SKM-1 treated with dmso at 0.1 percent for 144 hours (cell line): ENCODE measurements at regions not wholly inside any gene's neighbourhood (a gene's known extent, or its start where the extent isn't known, plus 50 kb on each side); places are given as distances from the start of the nearest gene placed in this dataset.
"Not testable (repeated sequence)": the region's sequence is repeated elsewhere in the genome, so short reads cannot be mapped to it uniquely, and the experiment has no call there.

Source experiments
- DNase-seq: peaks from one replicate; lab custom pipeline; 2025; ENCODE audit not compliant: unreplicated experiment; lab: John Stamatoyannopoulos, UW

GRCh38 chr5:34188001-34188822 is 145.2 kb upstream of the C1QTNF3 start:
- not testable (repeated sequence) for DNase-seq

GRCh38 chr5:34189246-34189645 is 146.2 kb upstream of the C1QTNF3 start:
- DNase-seq: not testable (repeated sequence)

- DNase-seq: not testable (repeated sequence)
Observed at GRCh38 chr5:34189752-34190411, 146.9 kb upstream of the C1QTNF3 start.

GRCh38 chr5:34190466-34190865 is 147.5 kb upstream of the C1QTNF3 start:
- not testable (repeated sequence) for DNase-seq

- not testable (repeated sequence) for DNase-seq
Observed at GRCh38 chr5:34191279-34191744, 148.3 kb upstream of the C1QTNF3 start.

GRCh38 chr5:34192064-34192922 is 149.3 kb upstream of the C1QTNF3 start:
- DNase-seq: not testable (repeated sequence)

GRCh38 chr5:34192923-34193262 is 149.9 kb upstream of the C1QTNF3 start:
- not testable (repeated sequence) for DNase-seq

- not testable (repeated sequence) for DNase-seq
Observed at GRCh38 chr5:34193297-34193696, 150.3 kb upstream of the C1QTNF3 start.

- DNase-seq: not testable (repeated sequence)
Observed at GRCh38 chr5:34193804-34194203, 150.8 kb upstream of the C1QTNF3 start.

- DNase-seq: not testable (repeated sequence)
Observed at GRCh38 chr5:34196091-34196490, 153.1 kb upstream of the C1QTNF3 start.

- DNase-seq: not testable (repeated sequence)
Observed at GRCh38 chr5:34205347-34205746, 162.3 kb upstream of the C1QTNF3 start.

GRCh38 chr5:34217386-34217785 is 174.4 kb upstream of the C1QTNF3 start:
- DNase-seq: not testable (repeated sequence)

- DNase-seq: not testable (repeated sequence)
Observed at GRCh38 chr5:34221329-34222073, 178.5 kb upstream of the C1QTNF3 start.

GRCh38 chr5:34223158-34223557 is 180.1 kb upstream of the C1QTNF3 start:
- DNase-seq: not testable (repeated sequence)

GRCh38 chr5:34230402-34230801 is 187.4 kb upstream of the C1QTNF3 start:
- not testable (repeated sequence) for DNase-seq

- DNase-seq: not testable (repeated sequence)
Observed at GRCh38 chr5:34243802-34244201, 200.8 kb upstream of the C1QTNF3 start.

GRCh38 chr5:34244281-34245031 is 201.4 kb upstream of the C1QTNF3 start:
- not testable (repeated sequence) for DNase-seq

GRCh38 chr5:34245032-34245394 is 202.0 kb upstream of the C1QTNF3 start:
- DNase-seq: not testable (repeated sequence)

- not testable (repeated sequence) for DNase-seq
Observed at GRCh38 chr5:34245813-34246212, 202.8 kb upstream of the C1QTNF3 start.

- DNase-seq: not testable (repeated sequence)
Observed at GRCh38 chr5:34258598-34258997, 215.6 kb upstream of the C1QTNF3 start.
